ENCODE measurements at regions not wholly inside any gene's neighbourhood (a gene's known extent, or its start where the extent isn't known, plus 50 kb on each side); places are given as distances from the start of the nearest gene placed in this dataset.
"Not testable (repeated sequence)": the region's sequence is repeated elsewhere in the genome, so short reads cannot be mapped to it uniquely, and the experiment has no call there.

GRCh38 chr3:88809993-88810392 lies 297.4 kb upstream of the EPHA3 start:
- no peak for DNase-seq (ENCODE audit: low spot score)

DNA sequence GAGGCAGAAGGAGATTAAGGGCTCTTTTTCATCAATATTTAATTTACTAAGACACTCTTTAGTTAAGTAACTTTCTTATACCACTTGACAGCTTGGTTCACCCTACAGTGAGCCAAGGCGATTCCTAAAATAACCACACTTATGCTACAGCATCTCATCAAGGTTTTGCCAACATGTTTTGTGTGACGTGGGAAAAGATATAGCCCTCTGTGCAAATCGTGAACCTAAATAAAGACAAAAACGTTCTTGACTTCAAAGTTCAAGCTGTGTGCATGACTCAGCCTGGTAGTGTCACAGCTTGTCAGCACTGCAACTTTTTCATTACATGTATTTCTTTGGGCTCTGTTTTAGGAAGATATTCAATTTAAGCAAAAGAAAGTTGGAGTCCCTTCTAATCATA lies 297.0 kb upstream of the EPHA3 start:
- no peak for DNase-seq (ENCODE audit: low spot score)

- DNase-seq (ENCODE audit: low spot score) = no peak
These were observed 296.3 kb upstream of the EPHA3 start for GRCh38 chr3:88811096-88811495.

DNA sequence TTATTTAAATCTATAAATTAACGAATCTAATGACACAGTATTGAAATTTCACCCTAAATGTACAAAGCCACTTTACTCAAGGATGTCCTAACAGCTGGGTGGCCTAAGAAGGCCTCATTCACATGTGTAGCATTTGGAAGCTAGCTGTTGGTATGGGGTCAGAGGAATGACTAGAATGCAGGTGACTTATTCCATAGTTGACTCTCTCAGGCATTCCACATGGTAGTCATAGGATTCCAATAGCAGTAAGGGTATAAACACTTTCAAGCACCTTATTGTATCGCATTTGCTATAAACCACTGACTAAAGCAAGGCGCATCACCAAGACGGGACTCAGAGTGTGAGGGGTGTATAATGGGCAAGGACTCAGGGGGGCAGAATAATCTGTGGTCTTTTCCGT lies 294.8 kb upstream of the EPHA3 start:
- DNase-seq (ENCODE audit: low spot score) = no peak

DNA sequence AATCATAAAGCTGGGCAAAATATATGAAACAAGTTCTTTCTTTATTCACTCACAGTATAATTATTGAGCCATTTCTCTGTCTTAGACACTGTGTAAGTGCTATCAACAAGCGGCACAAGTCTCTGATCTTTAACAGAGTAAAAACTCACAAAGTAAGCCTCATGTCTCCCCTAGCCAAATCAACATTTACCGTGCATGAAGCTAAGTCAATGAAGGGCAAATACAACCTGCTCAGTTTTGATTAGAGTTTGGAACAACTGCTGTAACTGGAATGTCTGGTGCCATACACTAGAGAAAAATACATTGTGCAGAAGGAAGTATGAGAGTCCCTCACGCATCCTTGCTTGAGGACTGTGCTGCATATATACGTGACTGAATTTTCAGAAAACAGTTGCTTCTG lies 291.0 kb upstream of the EPHA3 start:
- DNase-seq (ENCODE audit: low spot score) = no peak

DNA sequence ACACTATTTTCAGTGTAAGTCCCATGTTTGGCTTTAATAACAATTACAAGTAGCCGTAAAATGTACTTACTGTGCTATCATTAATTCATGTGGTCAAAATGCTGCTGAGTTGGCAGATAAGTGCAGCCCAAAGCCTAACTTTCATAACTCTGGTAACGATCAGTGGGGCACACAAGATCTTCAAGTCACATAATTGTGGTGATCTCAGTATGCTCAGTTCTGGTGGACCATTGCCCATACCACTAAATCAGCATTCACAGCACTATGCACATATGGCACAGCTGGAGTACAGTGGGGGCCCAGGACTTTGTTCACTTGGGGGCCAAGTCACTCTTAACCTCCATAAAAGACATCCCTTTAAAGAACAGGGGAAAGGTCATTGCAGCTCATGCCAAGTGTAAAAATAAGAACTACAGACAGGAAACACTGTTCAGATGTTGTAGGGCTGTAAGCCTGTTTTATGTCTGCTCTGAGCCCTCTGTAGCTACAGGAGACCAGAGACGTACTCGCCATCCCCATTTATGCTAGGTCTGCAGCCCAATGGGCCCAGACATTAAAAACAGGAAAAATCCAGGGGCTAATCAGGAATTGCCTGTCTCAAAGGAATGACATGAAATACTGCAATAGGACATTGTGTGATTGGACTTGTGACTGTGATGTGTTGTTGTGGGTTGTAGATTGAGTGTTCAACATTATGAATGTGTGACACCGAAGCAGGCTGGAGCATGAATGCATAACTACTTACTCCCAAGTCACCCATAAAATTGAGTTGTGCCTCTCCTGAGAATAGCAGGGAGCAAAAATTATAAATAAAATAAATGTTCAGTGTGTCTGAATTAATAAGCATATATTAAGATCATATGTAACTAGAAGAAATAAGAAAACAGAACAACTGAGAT lies 282.5 kb upstream of the EPHA3 start:
- DNase-seq (ENCODE audit: low spot score) = no peak

GRCh38 chr3:88828466-88828865 lies 279.0 kb upstream of the EPHA3 start:
- DNase-seq (ENCODE audit: low spot score) = no peak

- no peak for DNase-seq (ENCODE audit: low spot score)
These were observed 254.8 kb upstream of the EPHA3 start for GRCh38 chr3:88852606-88853005.

- no peak for DNase-seq (ENCODE audit: low spot score)
These were observed 244.2 kb upstream of the EPHA3 start for GRCh38 chr3:88863196-88863595.

DNA sequence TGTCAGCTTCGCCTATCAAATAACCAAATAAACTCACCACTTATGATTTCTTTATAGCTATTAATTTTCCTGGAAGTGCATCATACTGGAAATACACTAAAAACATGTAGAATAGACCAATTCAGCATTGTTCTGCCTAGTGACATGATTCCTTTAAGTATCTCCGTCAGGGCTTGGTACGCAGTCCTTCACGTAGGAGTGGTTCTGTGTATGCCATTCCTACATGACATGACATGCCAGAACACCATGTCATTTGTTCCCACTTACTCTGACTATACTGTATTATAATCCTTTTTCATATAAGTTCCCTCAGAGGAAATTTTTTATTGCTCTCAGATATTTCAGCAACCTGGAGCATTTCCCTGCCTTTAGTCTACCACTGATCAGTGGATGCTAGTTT lies 230.7 kb upstream of the EPHA3 start:
- DNase-seq (ENCODE audit: low spot score) = no peak

DNA sequence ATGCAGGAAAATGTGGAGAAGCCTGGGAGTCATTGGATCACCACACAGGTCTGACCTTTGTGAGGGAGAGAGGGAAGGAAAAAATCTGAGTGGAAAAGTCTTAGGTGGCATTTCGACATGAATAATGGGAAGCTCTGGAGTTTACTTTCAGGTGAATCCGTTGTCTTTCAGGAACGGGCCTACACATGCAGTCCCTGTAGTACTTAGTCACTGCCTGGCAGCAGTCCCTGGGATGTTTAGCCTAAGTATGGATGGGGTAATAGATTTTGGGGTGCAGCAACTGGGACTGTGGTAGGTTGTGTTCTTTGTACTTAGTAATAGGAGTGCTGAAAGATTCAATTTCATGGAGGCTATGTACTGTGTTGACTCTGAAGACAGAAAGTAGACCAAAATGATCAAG lies 227.5 kb upstream of the EPHA3 start:
- no peak for DNase-seq (ENCODE audit: low spot score)

DNA sequence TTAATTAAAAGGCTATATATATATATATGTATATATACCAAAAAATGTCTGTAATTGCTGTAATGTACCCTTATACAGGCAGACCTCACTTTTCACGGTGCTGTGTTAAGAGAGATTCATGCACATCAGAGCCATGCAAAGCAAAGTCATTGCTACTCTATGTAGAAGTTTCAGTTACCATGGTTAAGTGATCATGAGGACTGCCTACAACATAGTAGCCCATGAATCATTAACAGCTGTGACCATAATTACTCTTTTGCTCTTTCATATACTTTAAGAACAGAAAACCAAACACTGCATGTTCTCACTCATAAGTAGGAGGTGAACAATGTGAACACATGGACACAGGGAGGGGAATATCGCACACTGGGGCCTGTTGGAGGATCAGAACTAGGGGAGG lies 225.3 kb upstream of the EPHA3 start:
- DNase-seq (ENCODE audit: low spot score) = no peak

DNA sequence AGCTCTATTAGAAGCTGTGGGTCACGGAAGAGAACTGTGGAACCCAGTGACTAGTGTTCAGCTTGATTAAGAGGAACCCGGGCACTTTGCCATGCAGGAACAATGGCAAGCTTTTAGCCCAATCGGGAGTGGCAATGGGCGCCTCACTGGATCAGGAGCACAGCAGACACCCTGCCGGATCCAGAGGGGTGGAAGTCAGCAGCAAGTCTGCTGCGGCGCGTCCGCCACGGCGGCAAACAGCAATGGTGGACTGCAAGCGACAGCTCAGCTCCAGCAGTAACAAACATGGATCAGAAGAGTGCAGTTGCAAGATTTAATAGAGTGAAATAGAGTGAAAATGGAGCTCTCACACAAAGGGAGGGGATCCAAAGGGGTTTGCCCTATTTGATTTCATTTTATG lies 220.8 kb upstream of the EPHA3 start:
- DNase-seq (ENCODE audit: low spot score) = not testable (repeated sequence)

DNA sequence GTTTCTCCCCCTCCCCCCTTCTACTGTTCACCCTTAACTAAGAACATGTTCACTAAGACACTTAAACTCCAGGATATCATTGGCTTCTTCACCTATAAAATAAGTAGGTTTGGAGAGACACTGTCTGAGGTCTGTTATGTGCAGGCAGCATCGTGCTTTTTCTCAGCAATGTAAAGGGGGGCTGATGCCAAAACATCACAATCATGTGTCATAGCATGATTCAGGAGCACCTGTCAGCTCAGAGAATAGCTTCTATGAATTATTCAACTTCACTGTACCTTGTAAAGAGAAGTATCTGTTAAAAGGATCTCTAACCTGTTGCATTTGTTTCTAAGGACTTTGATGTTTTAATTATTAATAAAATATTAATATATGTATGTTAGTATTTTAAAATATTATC lies 211.4 kb upstream of the EPHA3 start:
- no peak for DNase-seq (ENCODE audit: low spot score)

- DNase-seq (ENCODE audit: low spot score) = no peak
These were observed 195.0 kb upstream of the EPHA3 start for GRCh38 chr3:88912294-88912877.

DNA sequence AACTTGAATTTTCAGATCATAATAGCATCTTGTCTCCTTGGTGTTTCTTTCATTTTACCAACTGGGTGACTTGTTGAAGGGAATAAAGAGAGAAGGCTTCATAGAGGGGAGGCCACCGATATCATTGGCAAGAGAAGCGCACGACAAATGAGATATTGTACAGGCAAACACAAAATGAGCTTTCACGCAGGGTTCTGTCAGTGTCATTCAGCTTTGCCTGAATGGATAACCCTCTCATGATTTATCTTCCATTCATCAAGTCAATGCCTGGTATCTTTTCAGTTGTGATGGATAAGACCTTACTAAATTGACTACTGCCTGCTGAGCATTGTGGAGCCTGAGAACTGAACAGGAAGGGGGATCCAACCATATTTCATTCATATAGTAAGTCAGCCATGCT lies 188.6 kb upstream of the EPHA3 start:
- DNase-seq (ENCODE audit: low spot score) = no peak

DNA sequence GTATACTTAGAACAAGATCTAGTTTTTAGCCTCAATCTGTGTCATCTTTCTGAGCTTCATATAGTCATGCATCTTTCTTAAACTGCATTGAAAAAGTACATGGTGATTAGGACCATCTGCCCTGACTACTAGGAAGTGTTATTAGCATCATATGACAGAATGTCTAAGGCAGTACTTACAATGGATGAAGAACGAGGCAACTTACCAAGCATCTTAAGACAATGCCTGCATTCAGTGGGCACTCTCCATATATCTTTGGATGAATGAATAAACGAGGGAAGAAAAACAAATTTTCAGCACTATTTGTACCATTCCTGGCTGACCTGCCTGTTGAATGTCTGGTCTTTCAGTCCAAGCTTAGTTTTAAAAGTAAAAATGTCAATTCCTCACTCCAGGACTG lies 185.4 kb upstream of the EPHA3 start:
- no peak for DNase-seq (ENCODE audit: low spot score)

DNA sequence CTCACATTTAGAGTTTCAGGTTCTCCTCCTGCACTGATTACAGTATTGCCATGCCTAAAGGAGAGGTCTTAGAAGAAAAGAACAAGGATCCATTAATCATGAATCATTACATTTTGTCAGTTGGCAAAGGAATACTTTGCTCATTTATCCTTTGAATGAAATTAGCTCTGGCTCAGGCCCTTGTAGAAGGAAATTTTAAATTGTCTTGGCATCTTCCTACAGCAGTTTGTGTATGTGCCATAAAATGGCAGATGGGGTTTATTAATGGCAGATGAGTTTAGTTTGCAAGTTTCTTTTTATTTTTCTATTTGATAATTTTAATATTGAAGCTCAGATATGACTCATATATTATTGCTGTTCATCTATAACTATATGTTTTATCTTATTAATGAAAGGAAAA lies 181.2 kb upstream of the EPHA3 start:
- DNase-seq (ENCODE audit: low spot score) = no peak

- no peak for DNase-seq (ENCODE audit: low spot score)
These were observed 176.8 kb upstream of the EPHA3 start for GRCh38 chr3:88930611-88931010.

DNA sequence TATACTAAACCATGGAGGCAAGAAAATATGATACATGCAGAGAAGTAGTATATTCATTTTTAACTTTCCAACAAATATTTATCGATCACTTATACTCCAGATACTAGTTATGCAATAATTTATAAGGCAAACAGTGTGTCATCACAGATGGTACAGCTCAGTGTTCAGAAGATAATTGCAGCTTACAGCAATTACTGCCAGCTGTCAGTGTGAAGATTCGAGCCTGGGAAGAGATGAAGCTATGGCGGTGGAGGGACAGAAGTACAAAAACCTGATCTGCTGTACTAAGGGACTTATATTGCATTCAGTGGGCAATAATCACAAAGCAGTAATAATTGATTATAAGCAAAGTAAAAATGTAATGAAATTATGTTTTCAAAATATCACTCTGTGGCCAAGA lies 170.6 kb upstream of the EPHA3 start:
- no peak for DNase-seq (ENCODE audit: low spot score)

DNA sequence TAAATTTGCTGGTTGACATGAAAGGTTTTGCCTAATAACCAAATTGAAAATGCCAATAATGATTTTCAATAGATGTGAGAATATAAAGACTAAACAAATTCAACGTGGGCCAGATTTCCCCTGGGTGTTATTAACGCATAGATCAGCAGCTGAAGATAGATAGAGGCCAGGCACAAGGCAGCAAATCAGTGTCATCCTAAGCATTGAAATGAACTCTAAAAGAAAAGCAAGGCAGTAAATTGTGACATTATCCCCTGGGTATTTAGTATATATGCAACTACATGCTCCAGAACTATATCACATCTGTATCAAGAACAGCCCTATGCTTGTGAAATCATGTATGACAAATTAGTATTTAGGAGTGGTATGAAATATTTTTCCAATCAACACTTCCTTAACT lies 167.1 kb upstream of the EPHA3 start:
- no peak for DNase-seq (ENCODE audit: low spot score)

DNA sequence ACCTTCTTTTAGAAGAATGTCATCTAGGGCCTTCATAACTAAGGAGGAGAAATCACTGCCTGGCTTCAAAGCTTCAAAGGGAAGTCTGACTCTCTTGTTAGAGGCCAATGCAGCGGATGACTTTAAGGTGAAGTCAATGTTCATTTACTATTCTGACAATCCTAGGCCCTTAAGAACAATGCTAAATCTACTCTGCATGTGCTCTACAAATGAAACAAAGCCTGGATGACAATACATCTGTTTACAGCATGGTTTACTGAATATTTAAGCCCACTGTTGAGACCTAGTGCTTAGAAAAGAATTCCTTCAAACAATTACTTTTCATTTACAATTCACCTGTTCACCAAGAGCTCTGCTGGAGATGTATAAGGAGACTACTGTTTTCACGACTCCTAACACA lies 160.4 kb upstream of the EPHA3 start:
- no peak for DNase-seq (ENCODE audit: low spot score)

GRCh38 chr3:88954853-88955252 lies 152.6 kb upstream of the EPHA3 start:
- no peak for DNase-seq (ENCODE audit: low spot score)

GRCh38 chr3:88955274-88955673 lies 152.1 kb upstream of the EPHA3 start:
- DNase-seq (ENCODE audit: low spot score) = no peak

Measured in hematopoietic multipotent progenitor cell treated with erythropoietin and hydrocortisone succinate and interleukin-3 and kit ligand, for 17 days (in vitro differentiated cells).